ENCODE measurements at regions not wholly inside any gene's neighbourhood (a gene's known extent, or its start where the extent isn't known, plus 50 kb on each side); places are given as distances from the start of the nearest gene placed in this dataset.

- DNase-seq (ENCODE audit: insufficient read length, low spot score) (no peak), FAIRE-seq (no peak)
- no peak for TF ChIP-seq CTCF (IDR thresholded peaks at IDR 0.05; ENCODE audit: insufficient read depth, missing control alignments)
Measured at GRCh38 chr5:63245271-63245670, 666.7 kb downstream of the LRRC70 start.

DNA sequence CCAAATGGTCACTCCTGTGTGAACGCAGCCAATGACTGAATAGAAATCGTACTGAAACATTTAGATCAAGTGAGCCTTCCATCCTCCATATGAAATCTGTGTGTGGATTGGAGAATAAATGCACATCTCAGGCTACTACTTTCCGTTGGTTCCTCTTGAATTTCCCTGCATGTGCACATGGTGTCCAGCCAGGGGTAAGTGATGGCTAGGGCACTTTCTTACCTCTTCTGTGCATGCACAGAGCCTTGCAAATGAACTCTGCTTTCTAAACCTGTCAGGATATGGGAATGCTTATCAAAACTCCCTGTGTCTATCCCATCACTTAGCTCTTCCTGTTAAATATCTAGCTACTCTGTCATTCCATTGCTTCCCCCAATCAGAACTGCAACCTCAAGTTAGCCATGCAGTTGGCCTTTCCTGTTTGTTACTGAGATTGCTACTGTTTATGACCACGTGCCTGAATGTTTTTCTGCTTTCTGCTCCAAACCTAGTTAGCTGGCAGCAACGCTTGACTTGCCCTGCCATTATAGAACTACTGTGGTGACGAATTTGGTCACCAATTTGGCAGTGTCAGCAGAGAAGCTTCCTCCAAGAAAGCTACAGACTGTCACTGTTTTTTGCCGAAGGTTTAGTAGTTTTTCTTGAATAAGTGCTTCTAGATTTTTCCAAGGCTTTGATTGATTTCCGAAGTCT lies 661.6 kb downstream of the LRRC70 start:
- DNase-seq (ENCODE audit: insufficient read length, low spot score) = no peak
- no peak for TF ChIP-seq CTCF (IDR thresholded peaks at IDR 0.05; ENCODE audit: insufficient read depth, missing control alignments)
- FAIRE-seq = no peak

DNA sequence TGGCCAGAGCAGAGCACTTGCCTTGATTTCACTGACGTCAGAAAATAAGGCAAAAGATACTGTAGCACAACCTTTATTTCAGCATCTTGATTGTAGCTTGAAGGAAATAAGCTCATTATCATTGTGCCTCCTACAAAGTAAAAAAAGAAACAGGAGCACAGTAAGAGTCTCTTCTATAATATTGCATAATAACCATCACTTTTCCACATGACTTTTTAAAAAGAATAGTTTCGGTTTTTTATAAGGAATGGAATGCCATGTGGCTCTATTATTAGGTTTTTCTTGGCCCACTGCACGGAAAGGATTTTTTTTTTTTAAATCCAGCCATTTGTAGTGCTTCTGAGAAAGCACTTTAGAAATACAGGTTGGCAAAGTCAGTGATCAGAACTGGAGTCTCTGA lies 655.3 kb downstream of the LRRC70 start:
- DNase-seq (ENCODE audit: insufficient read length, low spot score) = no peak
- TF ChIP-seq CTCF (IDR thresholded peaks at IDR 0.05; ENCODE audit: insufficient read depth, missing control alignments) = no peak
- FAIRE-seq = no peak

DNA sequence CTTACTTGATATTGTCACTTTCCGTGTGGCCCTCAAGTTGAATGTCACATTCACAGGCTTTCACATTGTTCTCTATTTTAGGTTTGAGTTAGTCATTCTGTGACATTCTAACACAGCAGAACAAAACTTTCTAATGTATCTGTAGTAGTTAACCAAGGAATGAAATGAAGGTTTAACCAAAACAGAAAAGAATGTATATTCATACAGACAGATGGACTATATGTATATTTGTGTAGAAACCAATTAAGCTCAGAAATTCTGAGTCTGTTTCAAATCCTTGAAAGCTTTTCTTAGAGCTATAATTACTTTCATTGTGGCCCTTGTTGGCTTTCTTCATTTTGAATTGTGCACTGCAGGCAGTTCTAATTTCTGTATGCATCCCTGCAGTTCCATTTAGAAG lies 654.7 kb downstream of the LRRC70 start:
- no peak for FAIRE-seq
- TF ChIP-seq CTCF (IDR thresholded peaks at IDR 0.05; ENCODE audit: insufficient read depth, missing control alignments) = no peak
- DNase-seq (ENCODE audit: insufficient read length, low spot score) = no peak

DNA sequence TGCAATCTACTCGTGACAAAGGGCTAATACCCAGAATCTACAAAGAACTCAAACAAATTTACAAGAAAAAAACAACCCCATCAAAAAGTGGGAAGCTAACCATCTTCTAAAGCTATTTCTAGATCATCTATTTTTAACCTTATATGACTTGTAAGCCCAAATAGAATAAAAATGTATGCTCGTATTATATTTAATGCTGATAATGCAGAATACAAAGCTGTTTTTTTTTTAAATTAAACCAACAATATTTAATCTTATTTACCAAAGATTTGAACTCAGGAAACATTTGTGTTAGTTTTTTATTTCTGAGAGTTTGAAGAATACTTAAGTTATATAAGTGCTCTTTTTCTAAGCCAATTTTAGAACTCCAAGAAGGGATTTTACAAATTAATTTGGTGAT lies 652.1 kb downstream of the LRRC70 start:
- no peak for FAIRE-seq
- DNase-seq (ENCODE audit: insufficient read length, low spot score) = no peak
- TF ChIP-seq CTCF (IDR thresholded peaks at IDR 0.05; ENCODE audit: insufficient read depth, missing control alignments) = no peak

- TF ChIP-seq CTCF (IDR thresholded peaks at IDR 0.05; ENCODE audit: insufficient read depth, missing control alignments) = no peak
- no peak for FAIRE-seq
- DNase-seq (ENCODE audit: insufficient read length, low spot score) = no peak
Measured at GRCh38 chr5:63228154-63228553, 649.5 kb downstream of the LRRC70 start.

DNA sequence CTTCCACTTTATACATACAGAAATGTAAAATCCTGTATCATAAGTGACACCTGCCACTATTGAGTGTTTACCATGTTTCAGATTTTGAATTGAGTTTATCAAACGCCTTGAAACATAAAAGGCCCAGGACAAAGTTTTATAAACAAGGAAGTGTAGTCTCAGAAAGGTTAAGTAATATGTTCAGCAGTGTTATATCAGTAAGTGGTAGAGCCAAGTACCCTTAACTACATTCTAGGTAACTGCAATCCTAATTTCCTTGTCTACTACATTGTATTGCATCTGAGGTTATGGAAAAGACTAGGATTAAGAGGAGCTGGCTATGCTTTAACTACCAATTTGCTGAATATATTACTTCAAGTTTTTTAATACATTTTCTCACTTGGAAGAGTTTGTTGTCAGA lies 641.6 kb downstream of the LRRC70 start:
- FAIRE-seq (no peak), DNase-seq (ENCODE audit: insufficient read length, low spot score) (no peak)
- no peak for TF ChIP-seq CTCF (IDR thresholded peaks at IDR 0.05; ENCODE audit: insufficient read depth, missing control alignments)

All from D721Med (cell line).